ENCODE measurements at regions not wholly inside any gene's neighbourhood (a gene's known extent, or its start where the extent isn't known, plus 50 kb on each side); places are given as distances from the start of the nearest gene placed in this dataset.

DNA sequence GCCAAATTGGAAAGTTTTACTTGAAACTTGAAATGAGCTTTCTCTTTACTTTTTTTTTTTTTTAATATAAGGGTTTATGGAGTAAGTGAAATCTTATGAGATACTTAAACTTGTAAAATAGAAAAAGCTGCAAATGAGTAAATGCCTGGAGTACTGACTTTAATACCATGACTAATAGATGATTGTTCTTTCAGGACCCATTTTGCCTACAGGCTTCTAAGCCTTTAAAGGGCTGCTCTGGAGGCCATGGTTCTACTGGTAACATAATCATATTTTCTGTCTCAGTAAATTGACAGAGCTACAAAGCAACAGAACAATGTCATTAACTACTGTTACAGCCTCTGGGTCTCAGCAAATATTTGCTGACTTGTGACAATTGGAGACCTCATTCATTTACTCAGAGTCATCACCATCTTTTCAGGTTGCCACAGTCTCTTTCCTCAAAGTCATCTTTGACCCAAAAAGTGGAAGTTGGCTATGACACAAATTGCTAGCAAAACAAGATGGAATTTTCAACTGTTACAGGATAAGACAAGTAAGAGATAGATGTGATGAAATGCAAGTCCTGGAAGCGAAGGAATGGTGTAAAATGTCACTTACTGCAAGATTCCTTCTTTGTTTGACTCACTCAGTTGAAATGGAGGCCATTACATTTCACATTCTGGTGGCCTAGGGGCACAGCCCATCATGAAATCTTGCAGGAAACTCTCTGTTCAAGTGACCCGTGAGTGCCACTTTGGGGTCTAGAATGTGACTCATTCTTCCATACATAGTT is 132.7 kb downstream of the BTC start:
- TF ChIP-seq, protein P1, sequence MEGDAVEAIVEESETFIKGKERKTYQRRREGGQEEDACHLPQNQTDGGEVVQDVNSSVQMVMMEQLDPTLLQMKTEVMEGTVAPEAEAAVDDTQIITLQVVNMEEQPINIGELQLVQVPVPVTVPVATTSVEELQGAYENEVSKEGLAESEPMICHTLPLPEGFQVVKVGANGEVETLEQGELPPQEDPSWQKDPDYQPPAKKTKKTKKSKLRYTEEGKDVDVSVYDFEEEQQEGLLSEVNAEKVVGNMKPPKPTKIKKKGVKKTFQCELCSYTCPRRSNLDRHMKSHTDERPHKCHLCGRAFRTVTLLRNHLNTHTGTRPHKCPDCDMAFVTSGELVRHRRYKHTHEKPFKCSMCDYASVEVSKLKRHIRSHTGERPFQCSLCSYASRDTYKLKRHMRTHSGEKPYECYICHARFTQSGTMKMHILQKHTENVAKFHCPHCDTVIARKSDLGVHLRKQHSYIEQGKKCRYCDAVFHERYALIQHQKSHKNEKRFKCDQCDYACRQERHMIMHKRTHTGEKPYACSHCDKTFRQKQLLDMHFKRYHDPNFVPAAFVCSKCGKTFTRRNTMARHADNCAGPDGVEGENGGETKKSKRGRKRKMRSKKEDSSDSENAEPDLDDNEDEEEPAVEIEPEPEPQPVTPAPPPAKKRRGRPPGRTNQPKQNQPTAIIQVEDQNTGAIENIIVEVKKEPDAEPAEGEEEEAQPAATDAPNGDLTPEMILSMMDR (IDR thresholded peaks at IDR 0.05): no peak
- H3K27me3 Mint-ChIP-seq (ENCODE audit: insufficient read depth): no peaks in the 10 kb centered on the region
- peak overlapping the region; percentile 47 for H3K4me3 Mint-ChIP-seq
- peaks cover 42% of the 10 kb centered on the region for H3K4me1 Mint-ChIP-seq (ENCODE audit: low read depth)
- H3K36me3 Mint-ChIP-seq (ENCODE audit: low read depth): no peaks in the 10 kb centered on the region
- no peaks in the 10 kb centered on the region for H3K9me3 Mint-ChIP-seq
- H3K27ac Mint-ChIP-seq: peak overlapping the region; percentile 87
- peak; percentile 61 for DNase-seq

DNA sequence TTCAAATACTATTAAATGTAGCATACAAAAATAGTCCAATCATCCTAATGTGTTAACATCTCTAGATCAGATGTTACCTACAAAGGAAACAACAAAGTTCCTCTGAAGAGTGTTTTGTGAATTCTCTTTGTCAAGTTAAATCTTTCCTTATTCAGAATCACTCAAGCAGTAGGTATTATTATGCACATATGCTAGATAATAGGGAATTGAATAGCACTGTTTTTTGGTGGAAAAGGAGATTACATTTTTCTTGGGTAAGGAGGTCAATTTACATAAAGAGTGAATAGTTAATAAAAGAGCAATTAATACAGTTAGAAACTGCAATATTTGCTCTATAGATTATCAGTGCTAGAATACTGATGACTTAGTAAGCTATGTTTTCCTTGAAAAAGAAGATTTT is 130.7 kb downstream of the BTC start:
- TF ChIP-seq, protein P1 (IDR thresholded peaks at IDR 0.05): no peak
- Mint-ChIP-seq H3K27ac (no peak overlapping the region), H3K4me3 (no peak overlapping the region), H3K27me3 (ENCODE audit: insufficient read depth) (no peaks in the 10 kb centered on the region), H3K9me3 (no peaks in the 10 kb centered on the region), H3K36me3 (ENCODE audit: low read depth) (no peaks in the 10 kb centered on the region), H3K4me1 (ENCODE audit: low read depth) (peaks cover 42% of the 10 kb centered on the region)
- no peak for DNase-seq

DNA sequence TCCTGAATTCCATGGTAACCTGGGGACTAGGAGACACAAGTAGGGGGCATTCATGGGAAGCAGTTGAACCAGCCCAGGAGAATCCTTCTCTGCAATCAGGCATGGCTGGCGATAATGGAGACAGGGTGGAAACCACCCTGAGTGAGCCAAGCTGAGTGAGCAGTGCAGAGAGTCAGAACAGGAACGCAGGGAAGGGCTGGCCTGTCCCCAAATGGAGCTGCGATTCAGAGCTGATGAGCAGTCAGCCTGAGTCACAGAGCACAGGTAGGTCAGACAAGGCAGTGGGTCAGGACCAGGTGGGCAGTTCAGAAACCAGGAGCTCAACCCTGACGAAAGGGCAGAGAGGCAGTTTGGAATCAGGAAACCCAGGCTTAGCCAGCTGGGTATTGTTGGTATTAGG is 129.0 kb downstream of the BTC start:
- Mint-ChIP-seq H3K4me1 (ENCODE audit: low read depth) (peaks cover 33% of the 10 kb centered on the region), H3K4me3 (no peak overlapping the region), H3K9me3 (no peaks in the 10 kb centered on the region), H3K27ac (no peak overlapping the region), H3K36me3 (ENCODE audit: low read depth) (no peaks in the 10 kb centered on the region), H3K27me3 (ENCODE audit: insufficient read depth) (no peaks in the 10 kb centered on the region)
- DNase-seq: no peak
- TF ChIP-seq, protein P1 (IDR thresholded peaks at IDR 0.05): no peak

DNA sequence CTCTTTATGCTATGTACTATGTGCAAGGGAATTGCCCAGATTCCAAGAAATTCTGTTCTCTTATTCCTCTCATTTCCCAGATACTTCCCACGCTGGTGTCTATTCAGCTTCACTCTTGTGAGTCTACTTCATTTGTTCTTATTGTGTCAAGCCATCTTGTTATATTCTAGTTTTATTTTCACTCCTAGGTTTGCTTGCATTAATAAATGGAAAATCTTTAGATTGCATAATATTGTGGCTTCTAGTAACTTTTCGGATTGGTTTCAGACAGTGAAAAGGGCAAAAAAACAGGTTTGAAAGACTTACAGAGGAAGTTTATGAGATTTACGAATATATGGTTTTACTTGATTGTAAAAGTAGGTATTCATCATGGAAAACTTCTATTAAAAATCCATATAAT is 128.4 kb downstream of the BTC start:
- Mint-ChIP-seq H3K4me3 (no peak overlapping the region), H3K9me3 (no peaks in the 10 kb centered on the region), H3K4me1 (ENCODE audit: low read depth) (peaks cover 33% of the 10 kb centered on the region), H3K27me3 (ENCODE audit: insufficient read depth) (no peaks in the 10 kb centered on the region), H3K36me3 (ENCODE audit: low read depth) (no peaks in the 10 kb centered on the region), H3K27ac (no peak overlapping the region)
- TF ChIP-seq, protein P1 (IDR thresholded peaks at IDR 0.05): no peak
- no peak for DNase-seq

DNA sequence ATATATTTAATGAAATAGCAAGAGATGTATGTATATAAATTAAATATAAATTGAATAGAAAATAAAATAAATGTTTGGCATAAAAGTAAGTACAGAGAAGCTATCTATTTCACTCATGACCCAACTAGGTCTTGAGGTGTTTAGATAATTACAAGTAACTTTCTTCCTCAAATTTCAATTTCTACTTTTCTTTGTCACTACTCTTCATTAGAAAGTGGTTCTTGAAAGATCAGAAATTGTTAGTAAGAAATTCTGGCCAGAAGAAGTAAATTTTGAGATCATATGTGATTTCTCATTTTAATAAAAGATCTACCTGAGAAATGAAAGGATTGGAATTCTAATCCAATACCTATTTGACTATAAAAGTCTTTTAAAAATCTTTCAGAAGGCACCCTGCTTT is 126.9 kb downstream of the BTC start:
- Mint-ChIP-seq H3K9me3 (no peaks in the 10 kb centered on the region), H3K27ac (no peak overlapping the region), H3K4me1 (ENCODE audit: low read depth) (peaks cover 23% of the 10 kb centered on the region), H3K27me3 (ENCODE audit: insufficient read depth) (peaks cover 2% of the 10 kb centered on the region; the same call in 1 of the 2 replicates), H3K36me3 (ENCODE audit: low read depth) (no peaks in the 10 kb centered on the region), H3K4me3 (no peak overlapping the region)
- no peak for DNase-seq
- TF ChIP-seq, protein P1 (IDR thresholded peaks at IDR 0.05): no peak
